HL-60 (cell line): ENCODE measurements at regions not wholly inside any gene's neighbourhood (a gene's known extent, or its start where the extent isn't known, plus 50 kb on each side); places are given as distances from the start of the nearest gene placed in this dataset.

Experiments
- GABPA ChIP-seq: IDR thresholded peaks from 2 replicates; pipeline ENCODE4 v1.6.1; 2012; ENCODE audit warnings: low read depth
- TF ChIP-seq, protein P1 (sequence below): IDR thresholded peaks from one replicate; pipeline ENCODE4 v1.5.1; 2011; ENCODE audit warnings: low read length, control low read depth, inconsistent platforms; ENCODE audit not compliant: insufficient read depth

DNA sequence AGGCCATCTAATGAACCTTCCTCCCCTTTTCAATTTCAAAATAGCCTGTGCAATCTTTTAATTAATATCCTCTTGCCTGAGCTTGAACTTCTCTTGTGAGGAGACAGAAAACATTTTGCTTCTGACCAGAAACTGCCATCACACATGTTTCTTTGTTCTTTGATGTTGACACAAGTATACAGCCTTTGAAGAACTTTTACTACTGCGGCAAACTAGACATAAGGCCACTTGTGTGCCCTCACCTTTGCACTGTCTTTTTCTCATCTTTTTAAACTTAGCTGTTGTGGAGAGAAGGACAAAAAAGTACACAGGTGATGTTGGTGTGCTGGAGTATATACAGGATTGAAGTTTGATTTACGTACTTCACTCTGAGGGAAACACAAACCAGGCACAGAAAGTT is 116.3 kb upstream of the C1GALT1C1 start:
- TF ChIP-seq, protein P1, sequence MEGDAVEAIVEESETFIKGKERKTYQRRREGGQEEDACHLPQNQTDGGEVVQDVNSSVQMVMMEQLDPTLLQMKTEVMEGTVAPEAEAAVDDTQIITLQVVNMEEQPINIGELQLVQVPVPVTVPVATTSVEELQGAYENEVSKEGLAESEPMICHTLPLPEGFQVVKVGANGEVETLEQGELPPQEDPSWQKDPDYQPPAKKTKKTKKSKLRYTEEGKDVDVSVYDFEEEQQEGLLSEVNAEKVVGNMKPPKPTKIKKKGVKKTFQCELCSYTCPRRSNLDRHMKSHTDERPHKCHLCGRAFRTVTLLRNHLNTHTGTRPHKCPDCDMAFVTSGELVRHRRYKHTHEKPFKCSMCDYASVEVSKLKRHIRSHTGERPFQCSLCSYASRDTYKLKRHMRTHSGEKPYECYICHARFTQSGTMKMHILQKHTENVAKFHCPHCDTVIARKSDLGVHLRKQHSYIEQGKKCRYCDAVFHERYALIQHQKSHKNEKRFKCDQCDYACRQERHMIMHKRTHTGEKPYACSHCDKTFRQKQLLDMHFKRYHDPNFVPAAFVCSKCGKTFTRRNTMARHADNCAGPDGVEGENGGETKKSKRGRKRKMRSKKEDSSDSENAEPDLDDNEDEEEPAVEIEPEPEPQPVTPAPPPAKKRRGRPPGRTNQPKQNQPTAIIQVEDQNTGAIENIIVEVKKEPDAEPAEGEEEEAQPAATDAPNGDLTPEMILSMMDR = no peak
- TF ChIP-seq GABPA = no peak
